HG03432 (cell line): ENCODE measurements at regions not wholly inside any gene's neighbourhood (a gene's known extent, or its start where the extent isn't known, plus 50 kb on each side); places are given as distances from the start of the nearest gene placed in this dataset.
"Not testable (repeated sequence)": the region's sequence is repeated elsewhere in the genome, so short reads cannot be mapped to it uniquely, and the experiment has no call there.

Experiments used
- ATAC-seq: cut with Tn5 transposase; IDR thresholded peaks from one replicate; pipeline ENCODE4 v1.9.1; 2021; ENCODE audit warnings: mild to moderate bottlenecking, moderate library complexity; ENCODE audit not compliant: unreplicated experiment

DNA sequence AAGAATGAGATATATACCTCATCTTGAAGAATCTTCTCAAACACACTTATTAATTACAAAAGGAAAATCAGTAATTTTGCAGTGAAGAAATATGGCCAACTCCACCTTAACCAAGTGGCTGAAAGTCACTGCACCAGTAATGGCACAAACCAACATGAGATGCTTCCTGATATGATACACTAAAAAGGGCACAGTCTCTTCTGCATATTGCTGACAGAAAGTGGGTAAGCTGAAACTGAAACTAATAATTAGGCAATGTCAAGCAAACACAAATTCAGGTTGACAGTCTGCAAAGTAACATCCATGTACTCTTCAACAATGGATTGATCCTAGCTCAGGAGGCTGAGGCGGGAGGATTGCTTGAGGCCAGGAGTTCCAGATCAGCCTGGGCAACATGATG lies 56.1 kb downstream of the ZNF22 start:
- ATAC-seq = not testable (repeated sequence)

DNA sequence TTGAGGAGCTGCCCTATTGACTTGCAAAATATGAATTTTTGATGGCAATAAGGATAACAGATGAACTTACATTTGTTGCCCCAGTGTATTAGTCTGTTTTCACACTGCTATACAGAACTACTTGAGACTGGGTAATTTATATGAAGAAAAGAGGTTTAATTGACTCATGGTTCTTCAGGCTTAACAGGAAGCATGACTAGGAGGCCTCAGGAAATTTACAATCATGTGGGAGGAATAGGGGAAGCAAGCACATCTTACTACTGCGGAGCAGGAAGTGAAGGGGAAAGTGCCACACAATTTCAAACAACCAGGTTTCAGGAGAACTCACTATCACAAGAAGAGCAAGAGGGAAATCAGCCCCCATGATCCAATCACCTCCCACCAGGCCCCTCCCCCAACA lies 57.9 kb downstream of the ZNF22 start:
- no peak for ATAC-seq

DNA sequence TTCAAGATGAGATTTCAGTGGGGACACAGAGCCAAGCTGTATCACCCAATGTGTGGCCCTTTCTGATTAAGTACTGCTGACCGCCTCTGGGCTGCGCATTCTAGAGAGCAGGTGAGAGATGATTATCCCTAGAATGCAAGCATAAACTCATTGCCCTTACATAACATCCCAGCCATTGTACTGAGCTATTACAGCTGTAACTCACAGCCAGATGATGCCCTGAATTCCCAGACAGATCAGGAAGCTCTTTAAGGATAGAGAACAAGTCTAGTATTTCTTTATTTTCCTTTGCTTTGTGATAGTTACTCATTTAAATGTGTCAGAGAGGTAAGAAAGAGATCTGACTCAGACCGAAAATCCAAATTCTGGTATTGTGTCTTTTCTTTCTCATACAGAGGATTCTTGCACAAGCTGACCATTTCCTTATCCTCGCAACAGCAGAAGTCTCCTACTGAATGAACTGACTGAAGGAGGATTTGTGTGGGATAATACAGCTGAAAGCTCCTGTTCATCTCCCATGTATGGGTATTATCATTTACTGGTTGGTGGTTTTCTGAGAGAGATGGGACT lies 58.4 kb downstream of the ZNF22 start:
- ATAC-seq = no peak

DNA sequence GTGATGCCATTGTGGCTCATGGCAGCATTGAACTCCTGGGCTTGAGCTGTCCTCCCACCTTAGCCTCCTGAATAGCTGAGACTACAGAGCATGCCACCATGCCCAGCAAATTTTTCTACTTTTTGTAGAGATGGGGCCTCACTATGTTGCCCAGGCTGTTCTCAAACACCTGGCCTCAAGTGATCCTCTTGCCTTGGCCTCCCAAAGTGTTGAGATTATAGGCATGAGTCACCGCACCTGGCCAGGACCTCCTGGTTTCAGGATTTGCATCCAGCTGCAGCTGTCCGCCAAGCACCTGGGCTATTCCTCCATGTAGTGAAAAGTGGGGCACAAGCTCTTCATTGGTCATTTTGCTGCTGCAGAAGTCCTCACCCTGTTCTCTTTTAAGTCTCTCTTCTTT lies 58.9 kb downstream of the ZNF22 start:
- ATAC-seq = no peak

DNA sequence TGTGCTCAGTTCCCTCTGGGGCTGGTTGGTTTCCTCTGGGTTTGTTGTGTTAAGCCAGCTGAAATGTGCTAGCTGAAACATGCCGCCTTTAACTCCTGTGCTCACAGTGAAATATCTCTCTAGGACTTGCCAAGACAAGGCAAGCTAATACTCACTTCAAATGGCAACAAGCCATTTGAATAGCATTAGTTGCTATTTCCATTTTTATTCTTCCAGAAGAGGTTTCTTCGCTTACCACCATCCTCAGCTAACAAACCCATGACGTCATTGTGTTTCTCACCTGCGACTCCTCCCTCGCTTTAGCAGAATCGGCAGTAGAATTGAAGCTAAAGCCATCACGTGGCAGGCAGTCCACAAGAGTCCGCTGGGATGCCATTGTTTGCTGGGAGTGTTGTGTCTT lies 61.3 kb downstream of the ZNF22 start:
- ATAC-seq = no peak

DNA sequence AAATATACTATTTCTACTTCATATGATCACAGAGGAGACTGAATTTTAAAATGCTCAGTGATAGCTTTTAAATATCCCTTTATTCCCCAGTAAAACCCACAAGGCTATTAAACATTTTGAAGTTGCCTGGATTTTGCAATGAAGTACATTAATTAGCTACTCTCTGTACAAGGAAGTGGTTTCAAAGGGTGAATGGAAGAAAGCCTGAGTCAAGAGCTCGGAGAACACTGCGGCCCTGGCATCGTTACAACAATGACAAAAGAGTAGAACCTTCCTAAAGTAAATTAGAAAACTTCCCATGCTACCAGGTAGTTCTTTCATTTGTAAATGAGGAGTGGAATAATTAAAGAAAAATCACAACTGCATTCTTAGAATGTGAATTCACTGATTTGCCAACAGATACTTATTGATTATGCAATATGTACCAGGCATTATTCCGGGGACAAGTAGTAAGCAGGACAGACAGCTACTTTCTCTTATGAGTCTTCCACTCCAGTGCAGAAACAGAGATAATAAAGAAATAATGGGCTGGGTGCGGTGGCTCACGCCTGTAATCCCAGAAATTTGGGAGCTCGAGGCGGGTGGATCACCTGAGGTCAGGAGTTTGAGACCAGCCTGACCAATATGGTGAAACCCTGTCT lies 63.0 kb downstream of the ZNF22 start:
- ATAC-seq = no peak

DNA sequence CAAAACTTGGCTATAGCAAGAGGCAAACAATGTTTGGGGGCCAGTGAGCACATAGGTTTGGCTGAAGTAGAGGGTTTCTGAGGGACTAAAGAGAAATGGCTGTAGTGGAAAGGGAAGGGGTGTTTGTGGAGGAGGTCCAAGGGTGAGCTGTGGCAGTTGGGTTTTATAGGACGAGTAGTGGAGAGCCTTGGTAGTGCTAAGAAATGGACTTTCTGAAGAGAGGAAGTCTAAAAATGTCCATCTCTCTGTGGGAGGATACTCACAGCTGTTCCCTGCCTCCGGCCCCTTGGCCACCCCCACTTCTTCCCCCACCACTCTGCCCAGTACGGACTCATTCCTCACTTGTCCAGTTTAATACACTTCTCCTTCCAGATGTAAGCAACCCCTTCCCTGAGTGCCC lies 64.3 kb downstream of the ZNF22 start:
- no peak for ATAC-seq

DNA sequence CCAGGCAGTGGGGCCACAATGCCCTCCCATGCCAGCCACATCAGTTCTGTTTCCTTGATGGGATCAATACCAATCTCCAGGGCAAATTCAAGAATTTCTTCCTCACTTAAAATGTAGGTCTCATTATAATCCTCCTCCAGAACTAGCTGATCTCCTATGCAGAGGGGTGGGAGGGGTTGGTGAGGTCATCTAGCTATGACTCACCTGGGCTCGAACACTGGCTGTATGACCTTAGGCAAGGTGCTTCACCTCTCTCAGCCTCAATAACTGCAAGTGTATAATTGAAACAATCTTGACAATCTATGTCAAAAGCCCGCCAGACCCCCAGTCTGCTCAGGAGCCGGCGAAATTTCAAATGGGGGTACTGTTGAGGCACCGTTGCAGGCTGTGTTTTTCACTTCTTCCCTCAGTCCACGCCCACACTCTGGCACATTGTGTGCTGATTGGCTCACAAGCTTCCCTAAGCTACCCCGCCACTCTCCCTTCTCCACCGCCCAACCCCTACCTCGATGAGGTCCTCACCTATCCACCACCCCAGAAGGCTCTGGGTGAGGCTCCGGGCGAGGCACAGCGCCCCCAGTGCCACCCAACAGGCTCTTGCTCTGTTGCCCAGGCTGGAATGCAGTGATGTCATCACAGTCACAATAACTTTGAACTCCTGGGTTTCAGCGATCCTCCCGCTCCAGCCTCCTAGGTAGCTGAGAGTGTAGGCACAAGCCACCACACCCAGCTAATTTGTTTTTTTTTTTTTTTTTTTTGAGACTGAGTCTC lies 70.5 kb downstream of the ZNF22 start:
- ATAC-seq = no peak

DNA sequence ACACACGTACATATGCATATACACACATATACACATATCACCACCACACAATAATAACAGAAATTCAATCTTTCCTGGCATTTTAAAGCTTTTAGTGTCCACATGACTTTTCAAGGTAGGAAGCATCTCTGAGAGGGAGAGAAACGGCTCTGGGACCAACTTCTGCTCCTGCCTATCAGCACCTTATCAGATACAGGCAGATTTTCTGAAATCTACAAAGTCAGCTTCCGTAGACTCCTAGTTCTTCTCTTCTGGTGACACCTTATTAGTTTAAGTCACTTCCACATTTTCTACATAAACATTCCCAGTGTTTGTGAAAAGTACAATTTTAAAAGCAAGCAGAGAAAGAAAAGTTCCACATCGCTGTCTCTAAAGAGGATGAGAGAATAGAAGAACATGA lies 74.5 kb downstream of the ZNF22 start:
- ATAC-seq = no peak

DNA sequence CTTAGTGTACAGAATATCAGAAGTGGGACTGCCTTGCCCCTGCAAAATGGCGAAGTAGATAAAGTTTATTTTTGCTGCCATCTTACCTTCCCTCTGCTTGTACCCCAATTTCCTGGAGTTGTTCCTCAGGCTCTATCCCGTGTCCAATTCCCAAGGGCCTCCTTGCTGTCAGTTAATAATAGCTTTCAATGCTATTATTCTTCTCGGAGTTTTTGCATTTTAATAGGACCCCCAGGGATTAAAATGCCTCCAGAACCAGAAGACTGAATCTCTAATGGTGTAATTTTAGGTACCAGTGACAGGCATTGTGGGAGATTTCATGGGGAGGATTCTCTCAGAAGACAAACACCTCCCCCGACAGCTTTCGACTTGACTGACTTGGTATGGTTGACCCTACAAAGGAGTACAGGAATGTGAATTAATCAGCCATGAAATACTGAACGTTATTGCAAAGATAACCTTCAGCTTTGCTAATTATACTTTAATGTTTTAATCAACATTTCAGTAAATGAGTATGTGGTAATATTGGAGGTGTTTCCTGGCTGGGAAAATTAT lies 75.2 kb downstream of the ZNF22 start:
- no peak for ATAC-seq

DNA sequence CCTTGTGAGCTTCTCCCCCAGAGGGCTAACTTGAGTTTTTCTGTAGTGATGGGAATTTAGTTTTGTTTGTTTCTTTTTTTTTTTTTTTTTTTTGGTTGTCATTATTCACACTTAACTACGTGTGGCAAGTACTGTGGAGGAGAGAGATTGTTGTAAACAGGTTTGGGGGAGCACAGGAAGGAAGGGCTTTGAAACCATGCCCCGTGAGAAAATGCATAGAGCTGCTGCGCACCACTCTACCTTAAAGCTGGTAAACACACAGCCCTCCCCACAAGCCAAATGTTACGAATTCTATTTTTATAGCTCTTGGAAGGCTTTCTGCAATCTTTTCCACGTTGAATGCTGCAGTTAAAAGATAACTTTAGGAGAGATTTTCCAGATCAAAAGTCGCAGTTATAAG lies 76.2 kb downstream of the ZNF22 start:
- ATAC-seq = no peak

DNA sequence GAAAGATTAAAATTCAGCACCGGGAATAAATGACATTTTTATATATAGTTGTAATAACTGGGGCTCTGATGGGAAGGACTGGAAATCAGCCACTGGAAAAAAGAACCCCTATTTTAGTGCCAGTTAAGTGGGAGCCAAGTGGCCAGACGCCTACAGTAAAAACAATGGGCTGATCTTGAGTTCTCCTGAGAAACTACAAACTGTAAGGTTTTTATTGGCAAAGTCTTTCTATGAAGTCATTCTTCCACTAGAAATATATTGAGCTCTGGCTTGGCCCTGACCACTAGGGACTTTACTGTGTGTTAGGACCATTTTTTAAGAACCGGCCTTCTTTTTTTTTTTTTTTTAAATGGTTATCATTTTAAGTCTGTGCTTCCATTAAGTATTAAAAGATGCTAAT lies 79.6 kb downstream of the ZNF22 start:
- ATAC-seq = no peak

DNA sequence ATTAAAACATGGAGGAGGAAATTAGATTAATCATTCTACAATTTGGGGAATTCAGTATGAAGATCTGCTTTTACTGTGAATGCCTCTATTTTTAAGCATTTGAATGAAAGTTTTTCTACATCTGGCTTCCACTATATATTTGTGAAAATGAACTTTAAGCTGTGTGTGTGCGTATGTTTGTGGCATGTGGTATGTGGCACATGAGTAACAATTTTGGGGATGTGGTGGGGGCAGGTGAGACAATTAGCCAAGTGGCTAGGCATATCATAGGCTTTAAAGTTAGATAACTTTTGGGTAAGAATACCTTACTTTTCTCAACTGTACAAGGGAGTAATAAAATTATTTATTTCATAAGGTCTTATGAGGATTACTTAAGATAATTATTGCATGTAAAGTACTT lies 81.5 kb downstream of the ZNF22 start:
- no peak for ATAC-seq

DNA sequence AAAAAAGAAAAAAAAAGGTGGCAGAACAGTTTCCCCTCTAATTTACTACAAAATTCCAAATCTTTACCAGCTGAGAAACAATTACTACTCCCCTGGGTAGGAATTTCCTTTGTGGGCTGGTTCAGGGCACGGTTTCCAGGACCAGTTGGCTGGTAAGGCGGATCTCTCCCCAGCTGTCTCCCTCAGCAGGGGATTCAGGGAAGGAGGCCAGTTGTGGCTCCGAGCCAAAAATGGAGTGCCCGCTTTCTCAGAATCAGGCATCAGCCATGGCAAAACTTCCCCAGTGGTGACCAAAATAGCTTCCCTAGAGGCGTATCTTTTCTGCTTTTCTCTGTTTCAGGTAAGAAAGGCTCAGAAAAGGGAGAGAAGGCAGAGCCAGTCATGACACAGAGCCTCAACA lies 91.2 kb downstream of the ZNF22 start:
- ATAC-seq = no peak

DNA sequence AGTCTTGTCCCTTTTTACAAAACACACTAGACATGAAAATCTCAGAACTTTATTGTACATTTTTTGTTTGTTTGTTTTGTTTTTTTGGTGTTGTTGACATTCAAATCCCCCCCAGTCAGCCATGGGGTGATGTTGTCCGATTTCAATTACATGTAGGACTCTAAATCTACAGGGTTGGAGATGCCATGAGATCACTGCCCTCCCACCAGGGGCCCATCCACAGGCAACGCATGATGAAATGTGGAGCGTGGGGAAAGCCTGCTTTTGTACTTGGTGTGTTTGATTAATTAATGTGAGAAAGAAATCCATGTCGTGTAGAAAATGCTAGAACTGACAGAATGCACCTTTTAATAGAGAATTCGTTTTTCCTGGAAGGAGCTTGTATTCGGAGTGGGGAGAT lies 93.2 kb downstream of the ZNF22 start:
- no peak for ATAC-seq

DNA sequence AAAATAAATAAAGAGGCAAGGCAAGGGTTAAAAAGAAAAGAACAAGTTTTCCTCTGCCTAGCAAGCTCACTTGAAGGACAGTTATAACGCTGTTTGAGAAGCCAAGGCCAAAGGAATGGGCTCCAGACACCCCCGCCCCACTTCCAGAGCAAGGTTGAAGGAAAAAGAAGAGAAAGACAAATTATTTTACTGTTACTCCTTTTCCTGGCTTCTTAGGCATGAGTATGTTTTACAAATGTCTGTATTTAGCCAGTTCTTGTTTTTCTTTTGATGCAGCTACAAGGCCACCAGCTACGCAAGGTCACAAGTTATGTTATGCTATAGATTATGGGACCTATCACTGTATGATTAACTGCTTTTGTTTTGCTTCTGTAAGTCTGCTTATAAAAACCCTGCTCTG lies 94.6 kb downstream of the ZNF22 start:
- no peak for ATAC-seq

DNA sequence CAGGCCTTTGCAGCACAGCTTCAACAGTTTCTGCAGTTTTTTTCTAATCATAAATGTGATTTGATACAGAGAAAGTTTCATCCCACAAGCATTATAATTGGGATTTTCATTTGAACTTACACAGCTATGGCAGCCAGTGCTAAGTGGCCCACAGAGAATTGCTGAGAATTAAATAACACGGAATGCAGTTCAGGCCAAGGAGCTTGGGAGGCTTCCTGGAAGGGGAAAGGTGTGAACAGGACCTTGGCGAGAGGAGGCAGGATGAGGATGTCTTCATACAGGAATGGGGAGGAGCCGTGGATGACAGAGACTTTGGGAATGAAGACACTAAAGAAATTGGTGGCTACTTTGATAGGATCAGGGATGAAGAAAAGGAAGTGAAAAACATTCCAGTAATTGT lies 95.3 kb downstream of the ZNF22 start:
- no peak for ATAC-seq

DNA sequence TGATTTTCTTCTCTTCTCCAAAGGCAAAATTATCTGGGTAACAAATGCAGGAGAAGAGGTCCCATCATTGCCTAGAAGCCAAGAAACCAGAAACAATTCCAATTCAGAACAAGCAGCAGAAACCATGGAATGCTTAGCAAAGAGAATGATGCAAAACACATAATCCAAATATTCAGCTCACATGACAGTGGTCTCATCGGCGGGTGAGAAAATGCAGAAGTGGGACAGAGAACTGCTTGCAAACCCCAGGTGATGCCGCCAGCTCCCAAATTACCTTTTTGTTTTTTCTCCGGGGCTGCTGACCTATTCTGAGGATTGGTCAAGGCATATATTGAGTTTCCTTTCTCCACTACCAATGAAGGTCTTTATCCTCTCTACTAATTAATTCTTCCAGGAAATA lies 99.7 kb downstream of the ZNF22 start:
- ATAC-seq = no peak

DNA sequence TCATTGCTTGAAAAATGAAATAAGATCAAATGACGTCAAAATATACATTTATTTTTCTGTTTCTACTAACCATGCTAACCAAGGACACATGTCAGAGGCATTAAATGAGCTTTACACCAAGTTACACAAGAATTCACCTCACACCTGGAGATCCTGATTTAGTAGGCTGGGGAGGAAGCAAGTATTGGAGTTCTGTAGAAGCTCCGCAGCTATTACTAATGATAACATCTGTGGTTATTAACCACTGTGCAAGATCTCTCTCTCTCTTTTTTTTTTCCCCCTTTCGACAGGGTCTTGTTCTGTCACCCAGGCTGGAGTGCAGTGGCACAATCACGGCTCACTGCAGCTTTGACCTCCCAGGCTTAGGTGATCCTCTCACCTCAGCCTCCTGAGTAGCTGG lies 104.0 kb downstream of the ZNF22 start:
- ATAC-seq = no peak

DNA sequence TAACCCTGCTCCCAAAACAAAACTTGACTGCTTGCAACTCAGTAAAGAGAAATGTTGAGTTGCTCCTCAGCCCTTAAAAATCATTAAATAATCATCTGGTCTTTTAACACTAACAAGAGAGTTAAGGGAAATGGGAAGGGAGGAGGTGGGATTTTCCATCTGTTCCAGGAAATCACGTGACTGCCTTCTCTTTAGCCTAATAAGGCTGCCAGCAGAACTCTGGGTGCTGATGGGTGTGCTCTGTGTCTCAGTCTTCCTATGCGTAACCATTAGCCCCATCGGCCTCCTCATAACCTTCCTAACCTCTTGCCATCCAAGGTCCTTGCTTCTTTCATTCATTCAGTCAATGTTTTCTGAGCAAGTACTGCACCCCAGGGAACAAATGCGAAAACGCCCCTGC lies 104.6 kb downstream of the ZNF22 start:
- ATAC-seq = not testable (repeated sequence)

DNA sequence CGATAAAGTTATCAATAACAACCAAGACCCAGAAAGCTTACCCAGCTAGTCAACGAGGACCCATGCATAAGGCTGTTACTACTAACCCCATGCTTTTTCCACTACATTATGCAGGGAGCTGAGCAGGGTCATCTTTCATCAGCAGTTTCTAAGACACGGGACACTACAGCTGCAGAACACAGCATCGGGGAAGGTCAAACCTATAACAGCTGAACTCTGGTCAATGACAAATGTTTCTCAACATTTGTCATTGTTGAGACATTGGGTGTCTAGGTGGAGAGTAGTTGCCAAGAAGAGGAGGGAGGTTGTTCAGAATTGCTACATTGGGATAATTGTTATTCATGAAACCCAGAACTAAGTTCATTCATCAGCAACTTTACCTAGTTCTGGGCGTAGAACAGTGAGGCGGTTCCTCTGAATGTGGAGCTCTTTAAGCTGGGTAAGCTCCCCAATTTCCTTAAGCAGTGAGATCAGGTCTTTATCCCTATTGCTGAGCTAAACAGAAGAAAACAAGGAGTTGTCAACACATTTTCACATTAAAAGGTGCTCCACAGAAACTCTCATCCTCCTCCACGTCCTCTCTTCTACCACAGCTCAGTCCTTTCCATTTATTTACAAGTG lies 105.6 kb downstream of the ZNF22 start:
- no peak for ATAC-seq

DNA sequence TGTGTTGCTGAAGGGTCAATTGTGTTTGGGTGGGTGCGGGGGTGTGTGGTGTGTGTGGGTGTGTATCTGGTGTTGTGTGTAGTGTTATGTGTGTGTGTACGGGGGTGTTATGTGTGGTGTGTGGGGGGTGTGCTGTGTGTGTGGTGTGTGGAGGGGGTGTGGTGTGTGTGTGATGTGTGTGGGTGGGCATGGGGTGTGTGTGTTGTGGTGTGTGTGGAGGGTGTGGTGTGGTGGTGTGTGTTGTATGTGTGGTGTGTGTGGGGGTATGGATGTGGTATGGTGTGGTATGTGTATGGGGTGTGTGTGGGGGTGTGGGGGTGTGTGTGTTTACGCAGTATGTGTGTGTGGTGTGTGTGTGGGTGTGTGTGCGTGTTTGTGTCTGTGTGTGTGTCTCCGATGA lies 110.8 kb downstream of the ZNF22 start:
- ATAC-seq = no peak
